Amygdala (tissue), 56 donors: ENCODE measurements at regions not wholly inside any gene's neighbourhood (a gene's known extent, or its start where the extent isn't known, plus 50 kb on each side); places are given as distances from the start of the nearest gene placed in this dataset.
"Not testable (repeated sequence)": the region's sequence is repeated elsewhere in the genome, so short reads cannot be mapped to it uniquely, and the experiment has no call there.

Source experiments
- DNase-seq, 56 donors: peaks; one replicate each; lab custom pipeline; 2025; lab: John Stamatoyannopoulos, UW

GRCh38 chr2:198928026-198928425 lies 529.7 kb downstream of the SATB2 start:
- no peak for DNase-seq

GRCh38 chr2:198917926-198918720 lies 539.6 kb downstream of the SATB2 start:
- no peak for DNase-seq

- DNase-seq: no peak
These were observed 540.5 kb downstream of the SATB2 start for GRCh38 chr2:198917275-198917674.

GRCh38 chr2:198916548-198917080 lies 541.1 kb downstream of the SATB2 start:
- DNase-seq: no peak

- no peak for DNase-seq
These were observed 544.2 kb downstream of the SATB2 start for GRCh38 chr2:198913394-198914152.

- no peak for DNase-seq
These were observed 548.0 kb downstream of the SATB2 start for GRCh38 chr2:198909525-198910267.

GRCh38 chr2:198905881-198906612 lies 551.7 kb downstream of the SATB2 start:
- DNase-seq: no peak

- no peak for DNase-seq
These were observed 555.8 kb downstream of the SATB2 start for GRCh38 chr2:198901894-198902293.

GRCh38 chr2:198900141-198900540 lies 557.6 kb downstream of the SATB2 start:
- no peak for DNase-seq

GRCh38 chr2:198890490-198890889 lies 567.2 kb downstream of the SATB2 start:
- DNase-seq: no peak

- no peak for DNase-seq
These were observed 574.1 kb downstream of the SATB2 start for GRCh38 chr2:198883604-198884003.

GRCh38 chr2:198880986-198881385 lies 576.8 kb downstream of the SATB2 start:
- no peak for DNase-seq

GRCh38 chr2:198880421-198880820 lies 577.3 kb downstream of the SATB2 start:
- DNase-seq: no peak

GRCh38 chr2:198874472-198874858 lies 583.3 kb downstream of the SATB2 start:
- no peak for DNase-seq

- DNase-seq: no peak
These were observed 584.0 kb downstream of the SATB2 start for GRCh38 chr2:198873503-198874471.

GRCh38 chr2:198863655-198864054 lies 594.1 kb downstream of the SATB2 start:
- no peak for DNase-seq

- no peak for DNase-seq
These were observed 596.7 kb downstream of the SATB2 start for GRCh38 chr2:198861080-198861479.

GRCh38 chr2:198857246-198857645 lies 600.5 kb downstream of the SATB2 start:
- DNase-seq: no peak

GRCh38 chr2:198855746-198856145 lies 602.0 kb downstream of the SATB2 start:
- not testable (repeated sequence) for DNase-seq
